ENCODE measurements at regions not wholly inside any gene's neighbourhood (a gene's known extent, or its start where the extent isn't known, plus 50 kb on each side); places are given as distances from the start of the nearest gene placed in this dataset.

GRCh38 chr7:113722006-113722405, 196.8 kb downstream of the PPP1R3A start:
- no peak for DNase-seq (ENCODE audit: low spot score)
- intact Hi-C loops (cut with DNase I): no loop called here

GRCh38 chr7:113717739-113718138, 201.1 kb downstream of the PPP1R3A start:
- DNase-seq (ENCODE audit: low spot score): no peak
- intact Hi-C loops (cut with DNase I): no loop called here

- intact Hi-C loops (cut with DNase I): no loop called here
- no peak for DNase-seq (ENCODE audit: low spot score)
Observed at GRCh38 chr7:113715981-113716856, 202.6 kb downstream of the PPP1R3A start.

GRCh38 chr7:113715262-113715661, 203.5 kb downstream of the PPP1R3A start:
- DNase-seq (ENCODE audit: low spot score): no peak
- intact Hi-C loops (cut with DNase I): no loop called here

GRCh38 chr7:113710310-113711096, 208.3 kb downstream of the PPP1R3A start:
- intact Hi-C loops (cut with DNase I): no loop called here
- DNase-seq (ENCODE audit: low spot score): no peak

GRCh38 chr7:113705439-113705838, 213.4 kb downstream of the PPP1R3A start:
- intact Hi-C loops (cut with DNase I): loop anchor here (10.0 kb wide), 1 partner anchor 1141 kb away; no protein-coding TSS in a partner anchor
- no peak for DNase-seq (ENCODE audit: low spot score)

GRCh38 chr7:113698556-113699220, 220.1 kb downstream of the PPP1R3A start:
- DNase-seq (ENCODE audit: low spot score): no peak
- intact Hi-C loops (cut with DNase I): loop anchor here (5.0 kb wide), 1 partner anchor 291 kb away; no protein-coding TSS in a partner anchor

- no peak for DNase-seq (ENCODE audit: low spot score)
- intact Hi-C loops (cut with DNase I): no loop called here
Observed at GRCh38 chr7:113694149-113694548, 224.7 kb downstream of the PPP1R3A start.

GRCh38 chr7:113684165-113684564, 234.6 kb downstream of the PPP1R3A start:
- intact Hi-C loops (cut with DNase I): no loop called here
- no peak for DNase-seq (ENCODE audit: low spot score)

GRCh38 chr7:113677811-113678210, 241.0 kb downstream of the PPP1R3A start:
- no peak for DNase-seq (ENCODE audit: low spot score)
- intact Hi-C loops (cut with DNase I): no loop called here

GRCh38 chr7:113664867-113665266, 253.9 kb downstream of the PPP1R3A start:
- DNase-seq (ENCODE audit: low spot score): no peak
- intact Hi-C loops (cut with DNase I): no loop called here

- intact Hi-C loops (cut with DNase I): no loop called here
- DNase-seq (ENCODE audit: low spot score): no peak
Observed at GRCh38 chr7:113659416-113659815, 259.4 kb downstream of the PPP1R3A start.

- no peak for DNase-seq (ENCODE audit: low spot score)
- intact Hi-C loops (cut with DNase I): no loop called here
Observed at GRCh38 chr7:113657603-113658002, 261.2 kb downstream of the PPP1R3A start.

- intact Hi-C loops (cut with DNase I): no loop called here
- no peak for DNase-seq (ENCODE audit: low spot score)
Observed at GRCh38 chr7:113652501-113652900, 266.3 kb downstream of the PPP1R3A start.

GRCh38 chr7:113649556-113649955, 269.3 kb downstream of the PPP1R3A start:
- no peak for DNase-seq (ENCODE audit: low spot score)
- intact Hi-C loops (cut with DNase I): no loop called here

GRCh38 chr7:113639221-113639620, 279.6 kb downstream of the PPP1R3A start:
- intact Hi-C loops (cut with DNase I): no loop called here
- DNase-seq (ENCODE audit: low spot score): no peak

- DNase-seq (ENCODE audit: low spot score): no peak
- intact Hi-C loops (cut with DNase I): no loop called here
Observed at GRCh38 chr7:113636727-113637421, 281.9 kb downstream of the PPP1R3A start.

- DNase-seq (ENCODE audit: low spot score): no peak
Observed at GRCh38 chr7:113635492-113635891, 283.3 kb downstream of the PPP1R3A start.

GRCh38 chr7:113633073-113633472, 285.7 kb downstream of the PPP1R3A start:
- DNase-seq (ENCODE audit: low spot score): no peak
- intact Hi-C loops (cut with DNase I): no loop called here

More at GRCh38 chr7:113635492-113635891, 283.3 kb downstream of the PPP1R3A start:
- intact Hi-C loops (cut with DNase I): no loop called here
